ENCODE measurements at regions not wholly inside any gene's neighbourhood (a gene's known extent, or its start where the extent isn't known, plus 50 kb on each side); places are given as distances from the start of the nearest gene placed in this dataset.

DNA sequence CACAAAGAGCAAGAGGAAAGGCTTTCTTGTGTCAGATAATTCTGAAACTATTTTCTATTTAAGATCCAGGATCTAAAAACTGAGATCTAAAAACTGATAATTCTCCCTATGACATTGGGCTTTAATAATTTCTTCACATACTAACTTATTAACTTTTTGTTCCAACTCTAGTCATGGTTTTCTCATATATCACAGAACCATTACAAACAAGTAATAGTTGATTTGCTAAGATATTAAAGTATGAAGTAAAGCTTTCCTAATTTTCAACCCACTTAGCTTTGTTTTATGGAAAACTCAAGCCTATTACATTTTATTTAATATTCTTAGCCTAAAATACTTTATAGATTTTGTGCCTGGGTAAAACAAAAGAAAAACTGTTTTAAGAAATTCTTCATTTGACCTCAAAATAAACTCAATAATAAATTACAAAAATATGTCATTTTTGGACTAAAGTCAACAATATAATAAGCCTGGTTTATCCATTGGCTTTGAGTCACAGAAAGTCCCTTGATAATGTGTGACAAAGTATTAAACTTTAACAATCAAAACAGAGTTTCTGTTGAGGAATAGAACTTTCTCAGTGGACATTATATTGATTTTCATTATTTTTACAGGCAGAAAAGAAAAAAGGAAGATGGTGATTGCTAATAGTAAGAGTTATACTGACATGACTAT lies 1142.9 kb upstream of the SORCS1 start:
- DNase-seq, result no peak

DNA sequence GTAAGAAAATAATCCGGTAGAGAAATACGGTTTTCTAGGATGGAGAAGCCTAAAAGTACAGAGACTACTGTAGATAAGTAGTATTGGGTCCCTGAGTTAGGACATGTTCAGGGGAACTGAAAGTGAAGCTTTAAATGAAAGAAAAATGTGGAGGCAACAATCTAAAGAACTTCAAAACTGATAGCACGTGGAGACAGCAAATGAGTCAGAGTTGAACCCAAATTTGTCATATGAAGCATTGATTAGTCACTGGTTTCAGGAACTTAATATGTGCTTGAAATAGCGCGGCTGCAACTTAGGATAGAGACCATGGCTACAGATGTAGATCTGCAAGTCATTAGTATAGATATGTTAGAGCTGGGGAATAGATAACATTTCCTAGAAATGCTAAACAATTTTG lies 1138.6 kb upstream of the SORCS1 start:
- DNase-seq, result no peak

DNA sequence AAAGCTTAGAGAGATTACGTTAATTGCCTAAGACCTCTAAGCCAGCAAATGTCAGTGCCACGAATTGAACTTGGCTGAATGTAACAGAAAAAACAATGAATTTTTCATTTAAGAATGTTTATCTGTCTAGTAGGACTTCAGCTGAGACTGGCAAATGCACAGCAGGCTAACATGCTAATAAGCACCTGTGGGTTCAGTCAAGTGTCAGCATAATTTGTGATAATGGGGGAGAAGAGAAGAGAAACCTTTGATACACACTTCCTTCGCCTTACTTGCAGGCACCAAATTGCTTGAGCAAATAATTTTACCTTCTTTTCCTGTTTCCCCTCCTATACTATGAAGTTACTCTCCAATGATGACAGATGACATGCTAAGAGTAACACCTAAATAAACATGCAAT lies 1136.5 kb upstream of the SORCS1 start:
- DNase-seq, result no peak

DNA sequence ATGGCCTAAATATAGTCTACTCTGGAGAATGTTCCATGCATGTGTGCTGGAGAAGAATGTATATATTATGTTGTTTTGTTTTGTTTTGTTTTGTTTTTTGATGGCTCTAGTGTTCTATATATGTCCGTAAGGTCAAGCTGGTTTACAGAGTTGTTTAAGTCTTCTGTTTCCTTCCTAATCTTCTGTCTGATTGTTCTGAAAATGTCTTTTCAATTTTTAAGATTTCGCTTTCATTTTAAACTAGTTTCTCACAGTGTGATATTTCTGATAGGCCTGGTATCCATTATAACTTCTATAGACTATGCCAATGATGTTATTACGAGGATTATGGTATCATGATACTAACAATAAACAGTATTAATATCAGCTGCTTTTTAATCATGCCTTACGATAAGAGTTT lies 1126.3 kb upstream of the SORCS1 start:
- DNase-seq, result no peak

DNA sequence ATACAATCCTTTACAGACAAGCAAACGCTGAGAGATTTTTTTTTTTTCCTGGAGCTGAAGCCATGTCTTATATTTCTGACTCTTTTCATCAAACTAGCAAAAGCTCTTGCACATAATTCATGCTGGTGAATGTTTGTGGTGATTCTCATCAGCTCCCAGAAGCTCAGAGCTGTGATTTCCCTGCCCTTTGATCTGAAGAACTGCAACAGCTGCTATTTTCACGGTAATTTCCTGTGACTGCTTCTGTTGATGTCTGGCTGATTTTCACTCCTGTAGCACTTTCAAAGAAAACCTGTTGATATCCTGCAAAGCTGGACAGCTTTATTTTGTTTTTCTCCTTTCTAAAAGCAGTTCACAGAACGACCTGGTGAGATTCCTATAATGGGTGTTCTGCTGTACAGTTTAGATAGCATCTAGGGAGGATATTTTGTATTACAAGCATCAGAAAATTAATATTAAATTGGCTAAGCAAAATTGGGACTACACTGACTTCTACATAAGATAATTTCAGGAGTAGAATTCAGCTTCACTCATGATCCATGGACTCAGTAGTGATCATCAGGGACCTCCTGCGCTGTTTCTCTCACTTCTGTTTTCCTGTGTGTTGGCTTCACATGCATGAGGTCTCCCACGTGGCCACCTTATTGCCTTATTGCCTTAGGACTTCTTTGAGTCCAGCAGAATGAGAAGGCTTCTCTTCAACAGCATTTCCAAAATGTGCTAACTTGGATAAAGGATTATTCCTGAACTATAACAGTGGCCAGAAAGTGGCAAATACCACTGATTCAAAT lies 1111.6 kb upstream of the SORCS1 start:
- DNase-seq, result no peak

DNA sequence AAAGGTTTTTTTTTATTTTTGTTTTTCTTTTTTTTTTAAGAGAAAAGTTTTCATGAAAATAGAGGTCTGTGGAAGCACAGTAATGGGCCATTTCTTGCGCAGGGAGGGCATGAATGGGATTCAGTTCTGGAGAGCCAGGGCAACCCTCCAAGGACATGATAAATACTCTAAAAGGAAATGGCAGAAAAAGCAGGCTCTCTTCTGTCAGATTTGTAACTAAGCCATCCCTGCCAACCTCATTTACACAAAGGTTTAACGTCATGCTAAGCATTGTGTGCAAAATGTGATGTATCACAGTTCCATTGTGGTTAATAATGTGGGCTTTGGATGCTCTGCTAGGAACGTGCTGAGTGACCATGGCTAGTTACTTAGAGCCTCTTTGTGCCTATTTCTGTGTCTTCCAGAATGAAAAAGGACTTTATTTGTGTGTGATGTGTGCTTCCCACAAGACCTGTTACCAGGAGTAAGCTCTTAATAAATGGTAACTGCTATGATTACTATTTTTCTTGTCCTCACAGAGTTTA lies 1095.9 kb upstream of the SORCS1 start:
- DNase-seq, result no peak

DNA sequence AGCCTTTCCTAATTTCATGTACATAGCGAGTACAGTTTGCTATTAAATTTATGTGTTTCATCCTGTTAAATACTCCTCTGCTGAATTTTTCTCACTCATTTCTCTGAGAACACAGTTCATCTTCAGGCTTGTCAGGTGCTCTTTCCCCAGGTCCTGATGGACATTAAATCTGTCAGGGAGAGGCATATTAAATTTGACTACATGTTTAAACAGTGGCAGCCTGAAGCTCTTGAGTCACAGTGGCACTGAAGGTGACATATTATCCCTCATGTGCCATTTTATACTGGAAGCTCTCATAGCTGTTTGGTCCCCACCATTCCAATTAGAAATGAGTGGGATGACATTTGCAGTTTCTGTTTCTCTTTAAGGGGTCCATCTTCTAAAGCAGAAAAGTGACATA lies 1089.6 kb upstream of the SORCS1 start:
- no peak for DNase-seq

DNA sequence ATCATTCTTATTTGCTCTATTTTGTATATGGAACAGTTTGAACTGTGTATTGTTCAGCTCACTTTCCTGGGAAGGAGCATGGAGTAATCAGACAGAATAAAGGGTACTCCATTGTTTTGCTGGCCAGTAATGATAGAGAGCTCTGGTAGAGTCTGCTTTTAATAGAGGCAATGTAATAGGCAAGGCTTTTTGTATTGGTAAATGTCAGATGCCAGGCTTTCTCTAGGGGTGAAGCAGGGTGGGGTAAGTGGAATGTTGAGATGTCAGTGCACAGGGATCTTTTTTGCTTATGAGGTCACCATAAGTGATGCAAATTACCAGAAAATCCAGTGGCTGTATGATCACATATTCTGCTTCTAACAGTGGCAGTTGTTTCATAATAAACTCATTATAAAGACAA lies 1088.3 kb upstream of the SORCS1 start:
- no peak for DNase-seq

DNA sequence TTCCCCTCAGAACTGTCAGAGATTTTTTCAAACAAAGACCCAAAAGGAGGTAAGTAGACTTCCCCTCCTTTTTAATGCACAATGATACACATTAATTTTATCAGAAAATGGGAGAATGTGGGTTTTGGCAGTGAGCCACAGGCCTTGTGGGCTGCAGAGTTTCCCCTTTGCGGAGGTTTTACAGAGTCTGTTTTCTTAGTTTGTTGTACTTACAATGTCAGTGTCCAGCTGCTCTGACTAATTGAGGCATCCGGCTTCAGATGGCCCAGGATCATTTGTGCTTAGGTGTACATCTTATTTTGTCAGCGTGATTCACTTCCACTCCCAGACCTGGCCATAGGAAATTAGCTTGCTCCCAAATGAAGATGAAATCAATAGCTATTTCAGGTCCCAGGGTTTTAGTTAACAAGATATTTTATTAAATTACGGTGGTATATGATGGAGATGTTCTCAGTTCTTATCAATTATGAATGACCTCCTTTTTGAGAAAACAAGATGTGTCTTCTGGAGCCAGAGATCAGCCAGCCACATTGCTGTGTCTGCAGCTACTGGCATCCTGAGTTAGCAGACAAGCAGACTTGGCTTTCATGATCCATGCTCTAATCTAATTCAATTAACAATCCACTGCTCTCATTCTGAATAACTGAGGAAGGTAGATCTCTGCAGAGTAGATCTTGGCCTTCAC lies 1086.6 kb upstream of the SORCS1 start:
- DNase-seq, result no peak

DNA sequence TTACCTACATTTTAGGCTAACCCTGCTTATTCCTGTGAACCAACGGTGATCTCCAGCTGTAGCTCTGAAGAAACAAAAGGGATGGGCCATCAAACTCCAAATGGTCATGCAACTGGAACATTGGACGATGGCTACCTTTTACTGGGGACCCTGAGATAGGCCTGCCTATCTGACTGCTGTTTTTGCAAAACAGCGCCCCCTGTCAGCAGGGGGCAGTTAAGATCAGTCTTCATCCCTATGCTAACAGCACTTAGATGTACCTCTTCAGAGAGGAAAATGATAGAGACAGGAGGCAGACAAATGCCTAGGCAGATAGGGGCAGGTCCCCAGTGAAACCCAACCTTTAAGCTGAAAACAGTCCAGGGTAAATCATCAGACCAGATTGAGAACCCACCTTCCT lies 1085.4 kb upstream of the SORCS1 start:
- DNase-seq, result no peak

DNA sequence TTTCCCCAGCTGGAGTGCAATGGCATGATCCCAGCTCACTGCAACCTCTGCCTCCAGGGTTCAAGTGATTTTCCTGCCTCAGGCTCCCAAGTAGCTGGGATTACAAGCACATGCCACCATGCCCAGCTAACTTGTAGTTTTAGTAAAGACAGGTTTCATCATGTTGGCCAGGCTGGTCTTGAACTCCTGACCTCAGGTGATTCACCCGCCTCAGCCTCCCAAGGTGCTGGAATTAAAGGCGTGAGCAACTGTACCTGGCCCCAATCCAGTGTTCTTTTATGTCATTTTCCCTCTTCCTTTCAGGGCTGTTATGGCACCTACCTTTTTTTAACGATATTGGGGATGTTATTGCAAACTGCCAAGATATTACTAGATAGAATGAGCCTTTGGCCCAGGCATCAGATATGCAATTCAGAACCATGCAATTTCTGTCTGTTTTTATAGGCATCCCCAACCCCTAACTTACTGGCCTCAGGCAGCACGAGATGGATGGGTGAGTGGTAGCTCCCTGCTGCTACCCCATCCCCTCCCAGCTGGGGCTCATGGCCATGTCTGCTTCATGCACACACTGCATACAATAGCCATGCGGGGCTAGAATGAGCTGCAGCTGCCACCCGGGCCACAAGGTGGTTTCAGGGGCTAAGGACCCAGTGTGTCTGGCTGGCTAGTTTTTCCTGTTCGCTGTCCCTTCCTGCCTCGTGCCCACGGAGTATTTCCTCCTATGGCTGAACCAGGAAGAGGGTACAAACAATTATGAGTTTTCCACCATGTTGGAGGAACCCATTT lies 1080.1 kb upstream of the SORCS1 start:
- DNase-seq, result no peak

DNA sequence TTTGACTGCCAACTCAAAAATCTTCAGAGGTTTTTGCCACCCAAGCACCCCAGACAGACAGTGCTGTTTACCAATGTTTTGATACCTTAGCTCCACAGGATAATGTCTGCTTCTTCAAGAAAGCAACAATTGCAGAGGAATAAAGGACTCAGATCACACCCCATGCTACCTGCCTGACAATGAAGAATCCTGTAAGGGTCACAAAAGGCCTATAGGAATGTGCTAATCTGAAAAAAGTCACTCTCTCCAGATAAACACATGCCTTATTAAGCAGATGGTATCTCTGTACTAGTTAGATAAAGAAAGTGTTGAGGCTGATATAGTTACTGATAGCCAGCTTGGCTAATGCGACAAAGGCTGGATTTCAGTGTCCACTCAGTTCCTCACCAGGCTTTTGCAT lies 1076.7 kb upstream of the SORCS1 start:
- no peak for DNase-seq

DNA sequence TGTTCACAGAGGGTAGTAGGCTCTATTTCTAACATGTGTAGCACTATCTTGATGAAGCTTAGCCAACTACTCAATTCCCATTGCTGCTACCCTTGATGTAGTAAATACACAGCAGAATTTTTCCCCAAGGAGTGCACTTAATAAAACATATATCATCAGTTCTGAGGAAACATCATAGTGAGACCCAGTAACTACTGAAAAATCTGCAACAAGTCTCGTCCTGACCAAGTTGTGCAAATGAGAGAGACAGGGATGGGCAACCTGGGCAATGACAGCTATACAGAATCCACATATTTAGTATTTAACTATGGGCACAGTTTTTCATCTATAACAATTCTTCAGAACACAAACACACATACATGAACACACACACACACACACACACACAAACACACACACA lies 1073.8 kb upstream of the SORCS1 start:
- no peak for DNase-seq

DNA sequence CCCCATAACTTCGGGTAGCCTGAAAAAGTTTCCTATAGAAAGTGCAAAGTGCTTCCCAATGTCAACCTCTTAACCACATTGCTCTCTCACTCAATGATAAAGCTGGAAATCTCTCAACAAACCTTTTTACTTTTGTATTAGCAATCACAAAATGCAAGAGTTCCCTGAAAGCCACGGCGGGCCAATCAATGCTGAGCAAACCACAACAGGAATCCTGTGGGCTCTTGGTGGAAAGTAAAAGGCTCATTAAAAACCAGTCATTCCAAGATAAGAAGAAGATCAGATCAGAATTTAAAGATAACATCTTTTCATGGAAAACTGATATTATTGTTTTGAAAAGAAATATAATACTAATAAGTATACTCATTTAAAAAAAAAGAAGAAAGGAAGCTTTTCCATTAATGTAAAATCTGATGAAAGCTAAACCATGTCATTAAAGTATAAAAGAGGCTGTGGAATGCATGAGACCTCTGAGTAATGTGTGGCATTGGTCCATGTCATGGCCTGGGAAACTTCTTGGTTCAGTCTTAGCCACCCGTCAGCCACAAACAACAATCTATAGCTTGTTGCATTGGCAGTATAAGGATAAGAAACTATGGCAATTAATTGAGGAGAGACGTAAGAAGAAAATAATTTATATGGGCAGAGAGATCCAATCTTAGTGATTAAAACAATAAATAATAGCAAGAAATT lies 1066.1 kb upstream of the SORCS1 start:
- no peak for DNase-seq

DNA sequence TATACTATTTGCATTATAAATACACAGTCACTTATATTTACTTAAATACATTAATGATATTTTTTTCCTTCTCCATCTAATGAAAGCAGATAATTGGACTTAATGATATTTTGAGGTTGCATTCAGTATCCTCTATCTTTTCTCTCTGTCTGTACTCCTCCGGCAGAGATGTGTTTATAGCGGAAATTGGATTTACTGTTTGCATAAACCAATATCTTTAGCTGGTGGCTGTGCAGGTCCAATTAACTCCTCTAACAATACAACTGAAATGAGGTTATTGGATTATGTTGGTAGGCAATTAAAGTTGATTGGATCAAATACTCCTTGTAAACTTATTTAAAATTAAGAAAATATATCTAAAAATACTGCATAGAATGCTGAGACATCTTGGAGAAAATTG lies 1044.2 kb upstream of the SORCS1 start:
- no peak for DNase-seq

DNA sequence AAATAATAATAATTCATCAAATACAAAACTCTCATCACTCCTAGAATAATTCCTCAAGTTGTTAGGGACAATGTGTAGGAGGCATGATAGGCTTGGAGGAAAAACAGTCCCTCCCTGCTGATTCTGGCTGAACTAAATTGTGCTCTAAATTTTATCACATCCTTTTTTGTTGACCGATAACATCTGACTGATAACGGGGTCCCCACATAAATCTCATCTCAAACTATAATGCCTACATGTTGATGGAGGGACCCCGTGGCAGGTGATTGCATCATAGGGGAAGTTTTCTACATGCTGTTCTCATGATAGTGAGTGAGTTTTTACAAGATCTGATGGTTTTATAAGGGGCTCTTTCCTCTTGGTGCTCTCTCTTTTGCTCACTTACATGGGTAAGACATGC lies 1043.5 kb upstream of the SORCS1 start:
- DNase-seq, result no peak

DNA sequence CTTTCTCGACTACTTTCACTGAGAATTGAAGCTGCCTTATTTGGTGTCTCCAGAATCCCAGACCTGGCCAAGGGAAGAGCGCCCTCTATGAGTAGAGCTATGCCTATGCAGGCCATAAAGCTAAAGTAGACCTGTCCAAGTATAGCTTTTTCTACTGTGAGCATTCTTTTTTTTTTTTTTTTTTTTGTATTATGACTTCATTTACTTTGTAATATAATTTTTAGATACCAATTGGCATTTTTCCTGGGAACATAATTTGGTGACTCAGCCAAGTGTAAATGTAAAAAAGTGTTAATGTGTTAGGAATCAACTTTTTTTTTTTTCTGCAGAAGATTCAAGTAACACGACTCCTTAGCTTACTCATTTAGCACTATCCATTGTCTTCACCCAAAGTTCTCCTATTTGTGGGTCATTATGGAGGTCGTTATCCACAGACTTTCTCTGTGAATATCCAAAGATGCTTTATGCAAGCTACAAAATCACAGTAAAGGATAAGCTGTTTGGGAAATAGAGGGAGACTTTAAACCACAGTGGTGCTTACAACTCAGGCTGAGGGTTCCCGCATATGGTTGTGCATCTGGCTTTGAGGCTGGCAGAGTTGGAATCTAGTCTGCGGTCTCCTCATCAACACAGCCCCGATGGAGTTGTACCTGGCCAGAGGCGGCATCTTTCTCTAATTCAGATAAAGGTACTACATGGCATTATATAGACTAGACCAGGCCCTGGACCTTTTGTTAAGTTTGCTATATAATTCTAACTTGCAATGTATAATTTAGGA lies 1040.2 kb upstream of the SORCS1 start:
- peak in 1 of 2 donors; percentile 14 for DNase-seq

DNA sequence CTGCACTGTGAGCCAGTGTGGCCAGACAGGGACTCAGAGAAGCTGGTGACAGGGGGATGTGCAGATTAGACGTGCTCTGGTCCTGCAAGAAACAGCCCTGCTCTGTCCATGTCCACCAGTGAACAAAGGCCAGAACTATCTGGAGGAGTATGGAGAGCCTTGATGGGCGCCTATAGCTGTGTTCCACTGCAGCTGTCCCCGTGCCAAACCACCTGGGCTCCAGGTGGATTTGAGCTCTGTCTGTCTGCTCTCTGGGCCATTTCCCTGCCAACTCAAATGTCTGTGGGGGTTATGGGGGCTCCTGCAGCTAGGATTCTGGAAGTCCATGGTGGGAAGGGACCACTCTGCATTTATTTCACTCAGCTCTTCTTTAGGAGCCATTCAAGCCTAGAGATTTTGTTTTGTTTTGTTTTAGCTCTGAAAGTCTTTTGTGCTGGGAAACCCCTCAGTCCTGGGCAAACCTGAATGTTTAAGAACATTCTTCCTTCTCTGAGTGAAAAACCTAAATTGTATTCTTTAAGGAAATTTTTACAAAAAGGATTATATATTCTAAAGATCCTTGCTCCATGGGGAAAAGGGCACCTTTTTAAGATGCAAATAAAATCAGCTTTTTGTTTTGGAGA lies 1039.5 kb upstream of the SORCS1 start:
- no peak for DNase-seq

DNA sequence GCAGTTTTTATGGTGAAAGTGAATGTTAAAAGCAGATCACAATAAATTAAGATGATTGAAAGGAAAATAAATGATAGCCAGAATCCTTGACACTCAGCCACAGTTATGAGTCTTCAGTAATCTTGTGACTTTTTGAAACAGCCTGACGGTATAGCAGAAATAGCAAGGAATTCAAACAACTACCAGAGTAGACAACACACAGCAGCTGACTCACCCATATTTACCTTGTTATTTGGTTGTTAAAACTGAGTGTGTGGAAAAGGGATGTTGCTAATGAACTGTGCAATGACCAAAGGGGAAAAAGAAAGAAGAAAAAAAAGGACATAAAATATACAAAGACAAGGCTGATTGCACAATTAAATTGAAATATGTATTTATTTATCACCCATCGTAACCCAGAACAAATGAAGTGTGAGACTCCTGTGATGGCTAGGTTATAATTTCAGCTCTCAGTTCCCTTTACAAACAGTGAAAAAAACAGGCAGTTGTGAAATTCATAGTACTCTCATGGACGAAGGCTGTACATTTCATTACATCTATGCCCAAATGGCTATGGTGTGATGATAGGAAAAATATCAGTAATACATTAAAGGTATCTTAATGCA lies 1023.0 kb upstream of the SORCS1 start:
- no peak for DNase-seq

DNA sequence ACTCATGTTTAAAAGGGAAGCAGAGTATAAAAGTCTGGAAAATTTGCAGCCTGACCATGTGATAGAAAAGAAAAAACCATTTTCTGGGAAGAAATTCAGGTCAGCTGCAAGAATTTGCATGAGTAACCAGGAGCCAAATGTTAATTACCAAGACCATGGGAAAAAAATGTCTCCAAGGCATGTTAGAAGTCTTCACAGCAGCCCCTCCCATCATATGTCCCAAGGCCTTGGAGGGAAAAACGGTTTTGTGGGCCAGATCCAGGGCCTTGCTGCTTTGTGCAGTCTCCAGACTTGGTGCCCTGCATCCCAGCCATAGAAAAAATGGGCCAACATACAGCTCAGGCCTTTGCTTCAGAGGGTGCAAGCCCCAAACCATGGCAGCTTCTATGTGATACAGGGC lies 1019.6 kb upstream of the SORCS1 start:
- DNase-seq, result no peak

DNA sequence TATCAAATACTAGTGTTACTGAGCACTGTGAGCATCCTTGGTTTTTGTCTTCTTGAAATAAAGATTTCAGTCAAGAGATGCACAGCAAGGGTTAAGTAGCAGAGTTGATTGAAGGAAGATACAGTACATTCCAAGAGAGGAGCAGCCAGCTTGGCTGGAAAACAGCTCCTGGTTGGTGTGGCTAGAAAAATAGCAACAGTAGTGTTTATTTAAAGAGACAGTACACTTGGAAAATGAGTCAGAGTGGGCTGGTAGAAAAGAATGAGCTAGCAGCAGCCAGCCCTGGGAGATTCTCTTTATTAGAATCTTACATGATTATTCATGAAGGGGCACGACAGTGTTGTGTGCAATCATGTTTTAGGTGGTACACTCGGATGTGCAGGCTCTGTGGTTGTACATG lies 1016.4 kb upstream of the SORCS1 start:
- DNase-seq, result no peak

Measured in inflammatory macrophage (primary cell).